ENCODE measurements at regions not wholly inside any gene's neighbourhood (a gene's known extent, or its start where the extent isn't known, plus 50 kb on each side); places are given as distances from the start of the nearest gene placed in this dataset.

DNA sequence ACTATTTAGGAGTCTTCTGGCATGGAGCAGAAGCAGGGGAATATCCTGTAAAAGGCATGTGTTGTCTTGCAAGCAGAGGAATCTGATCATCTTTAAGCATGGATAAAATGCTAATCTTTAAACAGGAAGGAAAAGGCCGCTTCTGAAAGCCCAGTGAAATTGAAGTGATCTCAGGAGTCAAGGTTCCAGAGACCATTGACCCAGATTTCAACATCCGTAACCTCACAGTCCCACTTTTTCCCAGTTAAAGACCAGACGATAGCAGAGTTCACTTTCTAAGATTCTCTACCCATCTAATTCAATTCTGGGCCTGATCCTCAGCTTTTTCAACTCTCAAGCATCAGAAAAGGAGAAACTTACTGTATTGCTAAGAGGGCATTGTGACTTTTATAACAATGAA, 332.2 kb upstream of the LRP1B start:
- 54 to 67% (median 59%) methylated on average over 3 of the region's 3 CpGs for WGBS, 3 donors
- no peaks in the 10 kb centered on the region for H3K4me1 ChIP-seq
- TF ChIP-seq, protein P1, sequence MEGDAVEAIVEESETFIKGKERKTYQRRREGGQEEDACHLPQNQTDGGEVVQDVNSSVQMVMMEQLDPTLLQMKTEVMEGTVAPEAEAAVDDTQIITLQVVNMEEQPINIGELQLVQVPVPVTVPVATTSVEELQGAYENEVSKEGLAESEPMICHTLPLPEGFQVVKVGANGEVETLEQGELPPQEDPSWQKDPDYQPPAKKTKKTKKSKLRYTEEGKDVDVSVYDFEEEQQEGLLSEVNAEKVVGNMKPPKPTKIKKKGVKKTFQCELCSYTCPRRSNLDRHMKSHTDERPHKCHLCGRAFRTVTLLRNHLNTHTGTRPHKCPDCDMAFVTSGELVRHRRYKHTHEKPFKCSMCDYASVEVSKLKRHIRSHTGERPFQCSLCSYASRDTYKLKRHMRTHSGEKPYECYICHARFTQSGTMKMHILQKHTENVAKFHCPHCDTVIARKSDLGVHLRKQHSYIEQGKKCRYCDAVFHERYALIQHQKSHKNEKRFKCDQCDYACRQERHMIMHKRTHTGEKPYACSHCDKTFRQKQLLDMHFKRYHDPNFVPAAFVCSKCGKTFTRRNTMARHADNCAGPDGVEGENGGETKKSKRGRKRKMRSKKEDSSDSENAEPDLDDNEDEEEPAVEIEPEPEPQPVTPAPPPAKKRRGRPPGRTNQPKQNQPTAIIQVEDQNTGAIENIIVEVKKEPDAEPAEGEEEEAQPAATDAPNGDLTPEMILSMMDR (IDR thresholded peaks at IDR 0.05): no peak
- intact Hi-C loops (cut with DNase I): no loop called here
- no peaks in the 10 kb centered on the region for H3K27me3 ChIP-seq (ENCODE audit: insufficient read depth in 3 of 3, low read length in 2 of 3)
- DNase-seq (no peak), ATAC-seq (no peak)
- no peak overlapping the region for H3K27ac ChIP-seq
- no peaks in the 10 kb centered on the region for H3K36me3 ChIP-seq (ENCODE audit: insufficient read depth in 1 of 2, low read depth in 1 of 2)
- H3K9me3 ChIP-seq: no peaks in the 10 kb centered on the region
- H3K4me3 ChIP-seq: no peak overlapping the region

DNA sequence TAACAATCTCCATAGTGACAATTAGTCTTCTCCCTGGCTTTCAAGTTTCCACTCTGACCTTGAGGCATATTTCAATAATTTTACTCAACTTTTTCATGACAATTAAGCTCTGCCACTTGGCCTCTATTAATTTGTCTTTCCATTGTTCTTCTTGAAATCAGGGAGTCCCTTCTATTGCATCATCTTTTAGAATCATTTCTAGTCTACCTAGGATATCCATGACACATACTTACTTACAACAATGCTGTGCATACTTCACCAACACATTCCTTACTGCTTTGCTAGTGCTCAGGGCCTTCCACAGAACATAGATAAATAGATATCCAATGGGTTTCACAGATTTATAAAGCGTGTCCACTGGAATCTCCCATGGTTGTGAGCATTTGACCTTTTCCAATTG, 331.5 kb upstream of the LRP1B start:
- Histone ChIP-seq H3K27me3 (ENCODE audit: insufficient read depth in 3 of 3, low read length in 2 of 3) (no peaks in the 10 kb centered on the region), H3K4me3 (no peak overlapping the region), H3K27ac (no peak overlapping the region), H3K9me3 (no peaks in the 10 kb centered on the region), H3K36me3 (ENCODE audit: insufficient read depth in 1 of 2, low read depth in 1 of 2) (no peaks in the 10 kb centered on the region), H3K4me1 (no peaks in the 10 kb centered on the region)
- ATAC-seq (no peak), DNase-seq (no peak)
- WGBS, 3 donors: 75 to 78% (median 78%) methylated on average over 1 of the region's 1 CpG
- TF ChIP-seq, protein P1 (IDR thresholded peaks at IDR 0.05): no peak
- intact Hi-C loops (cut with DNase I): no loop called here

DNA sequence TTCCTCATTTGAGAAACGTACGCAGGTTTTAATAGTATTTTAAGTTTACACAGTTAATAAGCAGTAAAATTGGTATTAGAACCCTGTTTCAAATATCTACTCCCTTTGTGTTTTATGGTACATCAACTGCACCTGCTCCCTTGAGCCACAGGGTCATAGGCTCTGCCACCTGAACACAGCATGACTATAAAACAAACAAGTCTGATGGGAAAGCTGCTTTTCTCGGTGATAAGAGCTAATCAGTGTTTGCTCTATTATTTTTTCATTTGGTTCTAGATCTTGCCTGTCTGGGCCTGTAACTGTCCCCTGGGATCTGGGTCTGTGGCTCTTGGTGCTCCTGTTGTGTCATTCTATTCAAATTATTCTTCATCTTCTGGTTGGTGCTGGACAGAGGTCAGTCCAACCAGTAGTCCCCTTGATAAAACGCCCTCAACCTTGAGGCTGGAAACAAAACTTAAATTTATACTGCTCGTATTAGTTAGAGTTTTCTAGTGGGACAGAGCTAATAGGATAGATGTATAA, 314.8 kb upstream of the LRP1B start:
- H3K36me3 ChIP-seq (ENCODE audit: insufficient read depth in 1 of 2, low read depth in 1 of 2): no peaks in the 10 kb centered on the region
- 47 to 68% (median 51%) methylated on average over 5 of the region's 5 CpGs for WGBS, 3 donors
- ATAC-seq: no peak
- DNase-seq: no peak
- intact Hi-C loops (cut with DNase I): no loop called here
- no peak overlapping the region for H3K4me3 ChIP-seq
- no peak overlapping the region for H3K27ac ChIP-seq
- H3K9me3 ChIP-seq: no peaks in the 10 kb centered on the region
- no peaks in the 10 kb centered on the region for H3K4me1 ChIP-seq
- no peaks in the 10 kb centered on the region for H3K27me3 ChIP-seq (ENCODE audit: insufficient read depth in 3 of 3, low read length in 2 of 3)
- TF ChIP-seq, protein P1 (IDR thresholded peaks at IDR 0.05): no peak

DNA sequence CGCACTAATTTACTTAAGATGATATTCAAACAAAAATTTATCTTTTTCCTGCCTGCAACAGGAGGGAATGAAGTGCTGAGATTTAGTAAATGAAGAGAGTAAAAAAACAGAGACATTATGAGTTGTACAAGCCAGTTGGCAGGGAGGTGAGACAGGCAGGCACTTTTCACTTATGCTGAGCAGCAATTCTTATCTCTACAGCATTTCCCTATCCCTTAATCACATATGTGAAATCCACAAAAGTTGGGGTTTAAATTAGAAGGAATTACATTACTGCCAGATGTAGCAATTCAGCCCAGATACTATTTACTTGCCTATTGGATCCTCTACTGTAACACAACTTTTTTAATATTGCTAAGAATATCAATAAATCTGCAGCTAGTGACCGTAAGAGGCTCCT, 314.2 kb upstream of the LRP1B start:
- Histone ChIP-seq H3K36me3 (ENCODE audit: insufficient read depth in 1 of 2, low read depth in 1 of 2) (no peaks in the 10 kb centered on the region), H3K4me1 (no peaks in the 10 kb centered on the region), H3K27me3 (ENCODE audit: insufficient read depth in 3 of 3, low read length in 2 of 3) (no peaks in the 10 kb centered on the region), H3K9me3 (no peaks in the 10 kb centered on the region), H3K27ac (no peak overlapping the region), H3K4me3 (no peak overlapping the region)
- WGBS, 3 donors: 88 to 90% (median 89%) methylated on average over 2 of the region's 2 CpGs
- no peak for ATAC-seq
- DNase-seq: no peak
- TF ChIP-seq, protein P1 (IDR thresholded peaks at IDR 0.05): no peak
- intact Hi-C loops (cut with DNase I): no loop called here

DNA sequence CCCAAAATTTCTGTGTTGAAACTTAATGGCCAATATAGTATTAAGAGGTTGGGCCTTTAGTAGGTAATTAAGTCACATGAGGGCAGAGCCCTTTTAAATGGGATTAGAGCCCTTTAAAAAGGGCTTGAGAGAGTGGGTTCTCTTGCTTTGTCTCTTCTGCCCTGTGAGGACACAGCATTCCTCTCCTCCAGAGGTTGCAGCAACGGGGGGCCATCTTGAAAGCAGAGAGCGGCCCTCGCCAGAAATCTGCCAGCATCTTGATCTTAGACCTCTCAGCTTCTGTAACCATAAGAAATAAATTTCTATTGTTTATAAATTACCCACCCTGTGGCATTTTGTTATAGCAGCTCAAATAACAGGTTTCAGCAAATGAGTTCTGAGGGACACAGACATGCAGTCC, 305.0 kb upstream of the LRP1B start:
- no peak overlapping the region for H3K4me3 ChIP-seq
- H3K9me3 ChIP-seq: no peaks in the 10 kb centered on the region
- H3K36me3 ChIP-seq (ENCODE audit: insufficient read depth in 1 of 2, low read depth in 1 of 2): no peaks in the 10 kb centered on the region
- DNase-seq (no peak), ATAC-seq (no peak)
- TF ChIP-seq, protein P1 (IDR thresholded peaks at IDR 0.05): no peak
- 66 to 79% (median 76%) methylated on average over 3 of the region's 3 CpGs for WGBS, 3 donors
- H3K4me1 ChIP-seq: no peaks in the 10 kb centered on the region
- H3K27ac ChIP-seq: no peak overlapping the region
- no peaks in the 10 kb centered on the region for H3K27me3 ChIP-seq (ENCODE audit: insufficient read depth in 3 of 3, low read length in 2 of 3)
- intact Hi-C loops (cut with DNase I): no loop called here
